ENCODE measurements at regions not wholly inside any gene's neighbourhood (a gene's known extent, or its start where the extent isn't known, plus 50 kb on each side); places are given as distances from the start of the nearest gene placed in this dataset.

- no peak overlapping the region for H3K4me3 ChIP-seq (ENCODE audit: low read length)
- H3K4me1 ChIP-seq (ENCODE audit: control insufficient read depth, low read length), result no peaks in the 10 kb centered on the region
- no peak overlapping the region for H3K4me2 ChIP-seq (ENCODE audit: low read length)
- H3K9me2 ChIP-seq (replicated peaks; ENCODE audit: control insufficient read depth, low read length), result no peaks in the 10 kb centered on the region
- TF ChIP-seq EZH2phosphoT487 (IDR thresholded peaks at IDR 0.05; ENCODE audit: borderline replicate concordance, low read length), result no peak
- no peak for TF ChIP-seq CTCF (IDR thresholded peaks at IDR 0.05; ENCODE audit: low read depth, low read length, poor library complexity, severe bottlenecking)
- no peaks in the 10 kb centered on the region for H3K79me2 ChIP-seq (ENCODE audit: control insufficient read depth, low read length)
- no peaks in the 10 kb centered on the region for H3K36me3 ChIP-seq (ENCODE audit: control insufficient read depth, low read length)
- H4K20me1 ChIP-seq (ENCODE audit: control insufficient read depth, insufficient read depth, low read depth, low read length), result no peaks in the 10 kb centered on the region
- no peak overlapping the region for H3K27ac ChIP-seq (ENCODE audit: low read depth, low read length)
- no peaks in the 10 kb centered on the region for H3K9me3 ChIP-seq (ENCODE audit: control insufficient read depth, insufficient read depth, low read length)
- no peaks in the 10 kb centered on the region for H3K27me3 ChIP-seq (ENCODE audit: control insufficient read depth, low read length)
- H3F3A ChIP-seq (ENCODE audit: control insufficient read depth, insufficient read depth), result no peaks in the 10 kb centered on the region
Observed at GRCh38 chr5:18088020-18088579, 453.8 kb downstream of the TAF11L14 start.

DNA sequence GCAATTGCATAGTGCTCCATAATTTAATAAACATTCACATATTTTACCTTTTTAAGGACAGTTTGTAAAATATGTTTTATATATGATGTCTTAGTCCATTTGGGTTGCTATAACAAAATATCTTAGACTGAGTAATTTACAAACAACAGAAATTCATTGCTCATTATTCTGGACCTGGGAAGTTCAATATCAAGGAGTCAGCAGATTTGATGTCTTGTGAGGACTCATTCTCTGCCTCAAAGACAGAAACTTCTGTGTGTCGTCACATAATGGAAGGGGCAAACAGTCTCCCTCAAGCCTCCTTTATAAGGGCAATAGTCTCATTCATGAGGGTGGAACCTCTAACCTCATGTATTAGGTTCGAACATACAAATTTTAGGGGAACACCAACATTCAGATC, 455.9 kb downstream of the TAF11L14 start:
- no peak overlapping the region for H3K4me2 ChIP-seq (ENCODE audit: low read length)
- no peak overlapping the region for H3K4me3 ChIP-seq (ENCODE audit: low read length)
- H3K27ac ChIP-seq (ENCODE audit: low read depth, low read length), result no peak overlapping the region
- H4K20me1 ChIP-seq (ENCODE audit: control insufficient read depth, insufficient read depth, low read depth, low read length), result no peaks in the 10 kb centered on the region
- no peaks in the 10 kb centered on the region for H3K9me3 ChIP-seq (ENCODE audit: control insufficient read depth, insufficient read depth, low read length)
- no peaks in the 10 kb centered on the region for H3F3A ChIP-seq (ENCODE audit: control insufficient read depth, insufficient read depth)
- no peaks in the 10 kb centered on the region for H3K27me3 ChIP-seq (ENCODE audit: control insufficient read depth, low read length)
- H3K9me2 ChIP-seq (replicated peaks; ENCODE audit: control insufficient read depth, low read length), result no peaks in the 10 kb centered on the region
- no peak for TF ChIP-seq CTCF (IDR thresholded peaks at IDR 0.05; ENCODE audit: low read depth, low read length, poor library complexity, severe bottlenecking)
- TF ChIP-seq EZH2phosphoT487 (IDR thresholded peaks at IDR 0.05; ENCODE audit: borderline replicate concordance, low read length), result no peak
- no peaks in the 10 kb centered on the region for H3K79me2 ChIP-seq (ENCODE audit: control insufficient read depth, low read length)
- H3K4me1 ChIP-seq (ENCODE audit: control insufficient read depth, low read length), result no peaks in the 10 kb centered on the region
- H3K36me3 ChIP-seq (ENCODE audit: control insufficient read depth, low read length), result no peaks in the 10 kb centered on the region

- H3K4me2 ChIP-seq (ENCODE audit: low read length), result no peak overlapping the region
- no peaks in the 10 kb centered on the region for H3F3A ChIP-seq (ENCODE audit: control insufficient read depth, insufficient read depth)
- H3K4me1 ChIP-seq (ENCODE audit: control insufficient read depth, low read length), result no peaks in the 10 kb centered on the region
- H3K79me2 ChIP-seq (ENCODE audit: control insufficient read depth, low read length), result no peaks in the 10 kb centered on the region
- no peaks in the 10 kb centered on the region for H3K9me3 ChIP-seq (ENCODE audit: control insufficient read depth, insufficient read depth, low read length)
- no peaks in the 10 kb centered on the region for H3K9me2 ChIP-seq (replicated peaks; ENCODE audit: control insufficient read depth, low read length)
- no peak overlapping the region for H3K4me3 ChIP-seq (ENCODE audit: low read length)
- no peak overlapping the region for H3K27ac ChIP-seq (ENCODE audit: low read depth, low read length)
- no peaks in the 10 kb centered on the region for H3K27me3 ChIP-seq (ENCODE audit: control insufficient read depth, low read length)
- H3K36me3 ChIP-seq (ENCODE audit: control insufficient read depth, low read length), result no peaks in the 10 kb centered on the region
- no peaks in the 10 kb centered on the region for H4K20me1 ChIP-seq (ENCODE audit: control insufficient read depth, insufficient read depth, low read depth, low read length)
- TF ChIP-seq CTCF (IDR thresholded peaks at IDR 0.05; ENCODE audit: low read depth, low read length, poor library complexity, severe bottlenecking), result no peak
- TF ChIP-seq EZH2phosphoT487 (IDR thresholded peaks at IDR 0.05; ENCODE audit: borderline replicate concordance, low read length), result no peak
Observed at GRCh38 chr5:18091142-18091541, 456.9 kb downstream of the TAF11L14 start.
